Fibroblast of lung (primary cell): ENCODE measurements at regions not wholly inside any gene's neighbourhood (a gene's known extent, or its start where the extent isn't known, plus 50 kb on each side); places are given as distances from the start of the nearest gene placed in this dataset.

Source experiments
- CTCF ChIP-seq, 2 donors: IDR thresholded peaks in 1 of 2; conservative IDR thresholded peaks in 1 of 2; 1 replicate in 1 of 2; 2 replicates in 1 of 2; pipeline ENCODE4 v1.5.1; 2011 to 2012; ENCODE audit warnings: low read length in 2 of 2, control low read depth in 1 of 2, inconsistent platforms in 1 of 2, low read depth in 1 of 2, mild to moderate bottlenecking in 1 of 2
- EZH2 ChIP-seq: IDR thresholded peaks from 2 replicates; pipeline ENCODE4 v1.5.1; 2012; ENCODE audit warnings: low read length, control low read depth, mild to moderate bottlenecking; ENCODE audit errors: missing control alignments

DNA sequence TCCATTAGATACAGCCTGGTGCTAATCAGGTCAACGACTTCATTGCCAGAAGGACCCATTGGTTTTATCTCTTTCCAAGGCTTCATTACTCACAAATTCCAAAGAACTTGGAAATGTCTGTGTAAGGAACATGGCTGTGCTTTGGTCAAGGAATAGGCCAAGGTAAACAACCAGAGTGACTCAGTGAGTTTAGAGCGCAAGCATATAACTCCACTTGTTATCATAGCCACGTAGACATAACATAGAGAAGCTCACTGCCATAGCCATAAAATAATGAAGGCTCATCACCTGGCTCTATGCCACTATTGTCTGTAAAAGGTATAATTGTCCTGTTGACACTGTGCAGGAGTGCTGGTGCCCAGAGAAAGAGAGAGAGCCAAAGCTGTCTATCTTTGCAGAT lies 139.3 kb upstream of the PLCXD3 start:
- no peak for TF ChIP-seq CTCF (conservative IDR thresholded peaks at IDR 0.05 in 1 of 2, IDR thresholded peaks at IDR 0.05 in 1 of 2; ENCODE audit: low read depth in 1 of 2, low read length in 2 of 2)
- TF ChIP-seq EZH2: no peak
